ENCODE measurements at regions not wholly inside any gene's neighbourhood (a gene's known extent, or its start where the extent isn't known, plus 50 kb on each side); places are given as distances from the start of the nearest gene placed in this dataset.

DNA sequence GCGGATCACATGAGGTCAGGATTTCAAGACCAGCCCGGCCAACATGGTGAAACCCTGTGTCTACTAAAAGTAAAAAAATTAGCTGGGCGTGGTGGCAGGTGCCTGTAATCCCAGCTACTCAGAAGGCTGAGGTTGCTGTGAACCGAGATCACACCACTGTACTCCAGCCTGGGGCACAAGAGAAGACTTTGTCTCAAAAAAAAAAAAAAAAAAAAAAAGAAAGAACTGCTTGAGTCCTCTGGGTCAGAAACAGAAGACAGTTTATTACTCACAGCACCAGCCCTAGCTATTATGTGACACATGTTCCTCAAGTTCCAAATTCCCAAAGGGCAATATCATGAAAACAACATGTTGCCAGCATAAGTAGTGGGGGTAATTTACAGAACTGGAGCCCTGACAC, 1014.1 kb upstream of the RAG2 start:
- Mint-ChIP-seq H3K4me3 (ENCODE audit: unreplicated experiment) (no peak overlapping the region), H3K27me3 (ENCODE audit: unreplicated experiment) (no peaks in the 10 kb centered on the region), H3K4me1 (ENCODE audit: unreplicated experiment) (peaks cover 7% of the 10 kb centered on the region), H3K36me3 (ENCODE audit: low read depth, unreplicated experiment) (no peaks in the 10 kb centered on the region), H3K9me3 (ENCODE audit: unreplicated experiment) (no peaks in the 10 kb centered on the region), H3K27ac (ENCODE audit: unreplicated experiment) (no peak overlapping the region)
- TF ChIP-seq, protein P1, sequence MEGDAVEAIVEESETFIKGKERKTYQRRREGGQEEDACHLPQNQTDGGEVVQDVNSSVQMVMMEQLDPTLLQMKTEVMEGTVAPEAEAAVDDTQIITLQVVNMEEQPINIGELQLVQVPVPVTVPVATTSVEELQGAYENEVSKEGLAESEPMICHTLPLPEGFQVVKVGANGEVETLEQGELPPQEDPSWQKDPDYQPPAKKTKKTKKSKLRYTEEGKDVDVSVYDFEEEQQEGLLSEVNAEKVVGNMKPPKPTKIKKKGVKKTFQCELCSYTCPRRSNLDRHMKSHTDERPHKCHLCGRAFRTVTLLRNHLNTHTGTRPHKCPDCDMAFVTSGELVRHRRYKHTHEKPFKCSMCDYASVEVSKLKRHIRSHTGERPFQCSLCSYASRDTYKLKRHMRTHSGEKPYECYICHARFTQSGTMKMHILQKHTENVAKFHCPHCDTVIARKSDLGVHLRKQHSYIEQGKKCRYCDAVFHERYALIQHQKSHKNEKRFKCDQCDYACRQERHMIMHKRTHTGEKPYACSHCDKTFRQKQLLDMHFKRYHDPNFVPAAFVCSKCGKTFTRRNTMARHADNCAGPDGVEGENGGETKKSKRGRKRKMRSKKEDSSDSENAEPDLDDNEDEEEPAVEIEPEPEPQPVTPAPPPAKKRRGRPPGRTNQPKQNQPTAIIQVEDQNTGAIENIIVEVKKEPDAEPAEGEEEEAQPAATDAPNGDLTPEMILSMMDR (IDR thresholded peaks at IDR 0.05; ENCODE audit: unreplicated experiment), result no peak
- DNase-seq (ENCODE audit: low spot score), result no peak

DNA sequence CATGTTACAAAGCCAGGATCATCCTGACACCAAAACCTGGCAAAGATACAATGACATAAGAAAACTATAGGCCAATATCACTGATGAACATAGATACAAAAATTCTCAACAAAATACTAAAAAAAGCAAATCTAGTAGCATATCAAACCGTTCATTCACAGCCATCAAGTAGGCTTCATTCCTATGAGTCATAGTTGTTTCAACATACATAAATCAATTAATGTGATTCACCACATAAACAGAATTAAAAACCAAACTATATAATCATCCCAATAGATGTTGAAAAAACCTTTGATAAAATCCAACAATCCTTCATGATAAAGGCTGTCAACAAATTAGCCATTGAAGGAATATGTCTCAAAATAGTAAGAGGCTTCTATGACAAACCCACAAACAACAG, 1007.2 kb upstream of the RAG2 start:
- no peak overlapping the region for H3K27ac Mint-ChIP-seq (ENCODE audit: unreplicated experiment)
- no peak overlapping the region for H3K4me3 Mint-ChIP-seq (ENCODE audit: unreplicated experiment)
- no peaks in the 10 kb centered on the region for H3K4me1 Mint-ChIP-seq (ENCODE audit: unreplicated experiment)
- H3K27me3 Mint-ChIP-seq (ENCODE audit: unreplicated experiment), result no peaks in the 10 kb centered on the region
- DNase-seq (ENCODE audit: low spot score), result no peak
- no peaks in the 10 kb centered on the region for H3K9me3 Mint-ChIP-seq (ENCODE audit: unreplicated experiment)
- TF ChIP-seq, protein P1 (IDR thresholded peaks at IDR 0.05; ENCODE audit: unreplicated experiment), result no peak
- H3K36me3 Mint-ChIP-seq (ENCODE audit: low read depth, unreplicated experiment), result no peaks in the 10 kb centered on the region

DNA sequence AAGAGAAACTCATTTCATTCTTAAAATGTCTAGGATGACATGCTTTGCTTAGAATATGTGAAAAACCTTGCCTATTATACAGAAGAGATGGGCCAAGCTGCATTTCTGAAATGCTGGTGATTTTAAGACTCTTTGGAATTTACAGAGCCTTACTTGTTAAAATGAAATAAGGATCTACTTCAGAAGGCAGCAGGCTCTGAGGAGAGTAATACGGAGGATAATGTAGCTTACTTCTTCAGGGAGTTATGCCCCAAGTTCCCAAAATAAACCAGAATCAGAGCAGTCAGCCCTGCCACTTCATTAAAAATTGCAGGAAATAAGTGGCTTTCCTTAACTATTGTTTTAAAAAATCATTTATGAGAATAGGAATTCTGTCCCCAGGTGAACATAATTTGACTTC, 1000.3 kb upstream of the RAG2 start:
- no peaks in the 10 kb centered on the region for H3K4me1 Mint-ChIP-seq (ENCODE audit: unreplicated experiment)
- DNase-seq (ENCODE audit: low spot score), result no peak
- TF ChIP-seq, protein P1 (IDR thresholded peaks at IDR 0.05; ENCODE audit: unreplicated experiment), result no peak
- no peaks in the 10 kb centered on the region for H3K27me3 Mint-ChIP-seq (ENCODE audit: unreplicated experiment)
- H3K9me3 Mint-ChIP-seq (ENCODE audit: unreplicated experiment), result no peaks in the 10 kb centered on the region
- H3K4me3 Mint-ChIP-seq (ENCODE audit: unreplicated experiment), result no peak overlapping the region
- no peaks in the 10 kb centered on the region for H3K36me3 Mint-ChIP-seq (ENCODE audit: low read depth, unreplicated experiment)
- H3K27ac Mint-ChIP-seq (ENCODE audit: unreplicated experiment), result no peak overlapping the region

DNA sequence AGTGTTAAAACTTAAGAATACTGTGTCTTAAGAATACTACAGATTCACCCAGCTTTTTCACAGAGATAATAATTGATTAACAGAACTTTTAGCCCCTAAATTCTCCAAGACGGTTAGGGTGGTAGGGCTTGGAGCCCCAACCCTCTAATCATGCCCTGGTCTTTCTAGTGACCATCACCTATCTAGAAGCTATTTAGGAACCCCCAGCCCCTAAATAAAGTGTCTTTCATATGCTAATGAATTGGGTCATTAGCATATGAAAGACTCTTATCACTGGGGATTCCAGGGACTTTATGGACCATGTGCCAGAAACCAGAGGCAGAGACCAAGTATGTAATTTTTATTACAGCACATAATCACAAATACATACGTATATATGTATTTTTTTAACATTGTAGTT, 999.7 kb upstream of the RAG2 start:
- H3K4me1 Mint-ChIP-seq (ENCODE audit: unreplicated experiment), result no peaks in the 10 kb centered on the region
- H3K27me3 Mint-ChIP-seq (ENCODE audit: unreplicated experiment), result no peaks in the 10 kb centered on the region
- H3K27ac Mint-ChIP-seq (ENCODE audit: unreplicated experiment), result no peak overlapping the region
- TF ChIP-seq, protein P1 (IDR thresholded peaks at IDR 0.05; ENCODE audit: unreplicated experiment), result no peak
- DNase-seq (ENCODE audit: low spot score), result no peak
- no peak overlapping the region for H3K4me3 Mint-ChIP-seq (ENCODE audit: unreplicated experiment)
- no peaks in the 10 kb centered on the region for H3K36me3 Mint-ChIP-seq (ENCODE audit: low read depth, unreplicated experiment)
- no peaks in the 10 kb centered on the region for H3K9me3 Mint-ChIP-seq (ENCODE audit: unreplicated experiment)

DNA sequence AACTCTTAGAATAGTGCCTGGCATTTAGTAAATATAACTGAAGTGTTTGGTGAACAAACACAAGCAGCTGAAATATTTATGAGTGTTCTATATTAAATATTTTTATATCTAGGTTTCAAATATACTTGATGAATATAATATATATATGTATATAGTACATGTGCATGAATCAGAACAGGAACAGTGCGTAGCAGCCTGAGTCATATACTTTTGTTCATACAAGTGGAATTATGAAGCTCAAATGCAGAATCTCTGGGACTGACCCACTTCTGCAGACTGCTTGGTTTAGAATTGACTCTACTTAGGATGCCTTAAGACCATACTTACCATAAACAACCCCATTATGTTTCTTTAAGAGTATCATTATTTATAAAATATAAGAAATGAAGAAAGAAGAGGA, 997.8 kb upstream of the RAG2 start:
- H3K27ac Mint-ChIP-seq (ENCODE audit: unreplicated experiment), result no peak overlapping the region
- H3K4me3 Mint-ChIP-seq (ENCODE audit: unreplicated experiment), result no peak overlapping the region
- H3K9me3 Mint-ChIP-seq (ENCODE audit: unreplicated experiment), result no peaks in the 10 kb centered on the region
- DNase-seq (ENCODE audit: low spot score), result no peak
- no peaks in the 10 kb centered on the region for H3K36me3 Mint-ChIP-seq (ENCODE audit: low read depth, unreplicated experiment)
- no peaks in the 10 kb centered on the region for H3K27me3 Mint-ChIP-seq (ENCODE audit: unreplicated experiment)
- no peaks in the 10 kb centered on the region for H3K4me1 Mint-ChIP-seq (ENCODE audit: unreplicated experiment)
- TF ChIP-seq, protein P1 (IDR thresholded peaks at IDR 0.05; ENCODE audit: unreplicated experiment), result no peak
